Uterus (tissue), 3 donors: ENCODE measurements at regions not wholly inside any gene's neighbourhood (a gene's known extent, or its start where the extent isn't known, plus 50 kb on each side); places are given as distances from the start of the nearest gene placed in this dataset.

Source experiments
- DNase-seq, 2 donors: peaks; one replicate each; pipeline ENCODE4 v3.0.0-alpha.2; 2019 to 2020
- H3K27ac ChIP-seq, 2 donors: fragments of 200-600 bp; sonication (generic); 1 replicate in 1 of 2; 2 replicates in 1 of 2; pipeline ENCODE4 v1.5.1; 2016 to 2018
- H3K27me3 ChIP-seq, 2 donors: fragments of 200-600 bp; sonication (generic); one replicate each; pipeline ENCODE4 v1.5.1; 2018 to 2019; ENCODE audit warnings: control low read depth in 1 of 2
- H3K36me3 ChIP-seq, 2 donors: fragments of 200-600 bp; sonication (generic); one replicate each; pipeline ENCODE4 v1.5.1; 2019; ENCODE audit warnings: control low read depth in 1 of 2
- H3K4me1 ChIP-seq, 2 donors: fragments of 200-600 bp; sonication (generic); one replicate each; pipeline ENCODE4 v1.5.1; 2018 to 2019; ENCODE audit warnings: control low read depth in 1 of 2
- H3K4me3 ChIP-seq, 2 donors: fragments of 200-600 bp; sonication (generic); 1 replicate in 1 of 2; 2 replicates in 1 of 2; pipeline ENCODE4 v1.5.1; 2018 to 2019; ENCODE audit warnings: mild to moderate bottlenecking in 1 of 2
- H3K9me3 ChIP-seq, 2 donors: fragments of 200-600 bp; sonication (generic); one replicate each; pipeline ENCODE4 v1.5.1; 2019; ENCODE audit warnings: control low read depth in 1 of 2
- POLR2A ChIP-seq, 2 donors: fragments of 450-650 bp; IDR thresholded peaks; one replicate each; pipeline ENCODE4 v1.6.1; 2016; ENCODE audit warnings: antibody characterized with exemption in 2 of 2, mild to moderate bottlenecking in 1 of 2, moderate library complexity in 1 of 2
- intact Hi-C: fragments of 100-400 bp; cut with DNase I; formaldehyde crosslinking; loops from one replicate; pipeline ENCODE4 v1.15.1; 2023; ENCODE audit warnings: low total_unique reads
- TF ChIP-seq, protein P1 (sequence below), 4 experiments: fragments of 200-600 bp in 2 of 4; fragments of 450-650 bp in 2 of 4; sonication (generic) in 2 of 4; IDR thresholded peaks; one replicate each; pipeline ENCODE4 v1.5.1; 2016 to 2019; ENCODE audit warnings: antibody characterized with exemption in 4 of 4, mild to moderate bottlenecking in 2 of 4, moderate library complexity in 1 of 4
- donor health status: DM: yes; HTN: yes; CAD: no.

DNA sequence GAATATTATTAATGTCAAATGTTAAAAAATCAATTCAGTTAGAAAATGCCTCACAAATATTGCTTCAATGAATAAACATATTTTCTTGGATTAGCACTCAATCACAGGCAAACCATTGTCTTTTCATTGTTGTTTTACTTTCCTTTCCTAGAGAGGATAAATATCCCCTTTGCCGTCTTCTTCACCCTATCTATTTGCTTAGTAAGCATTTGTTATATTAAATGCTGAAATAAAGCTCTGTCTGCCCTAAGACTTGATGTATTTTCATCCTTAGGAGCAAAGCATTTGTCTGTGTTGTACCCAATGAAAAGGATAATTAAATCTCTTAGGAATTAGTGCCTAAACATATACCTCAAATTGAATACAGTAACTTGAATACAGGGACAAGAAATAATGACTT, 1071.2 kb upstream of the GYPC start:
- H3K27me3 ChIP-seq = no peaks in the 10 kb centered on the region

DNA sequence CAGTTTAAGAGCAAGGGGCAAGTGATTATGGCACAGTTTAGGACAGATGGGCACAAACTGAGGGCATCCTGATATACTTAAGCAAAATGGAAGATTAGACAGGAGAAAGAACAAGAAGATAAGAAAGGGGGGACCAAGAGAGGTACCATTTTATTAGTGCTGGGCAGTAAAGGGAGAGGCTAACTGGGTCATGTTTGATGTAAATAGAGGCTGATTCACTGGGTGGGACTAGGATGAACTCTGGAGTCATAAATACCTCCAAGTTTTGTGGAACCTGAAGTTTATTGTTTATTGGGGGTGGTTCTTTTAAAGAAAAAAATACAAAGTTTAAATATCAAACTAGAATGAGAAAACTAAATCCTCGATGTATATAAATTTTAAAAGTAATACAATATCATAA, 1067.2 kb upstream of the GYPC start:
- Histone ChIP-seq H3K36me3 (no peaks in the 10 kb centered on the region), H3K4me1 (no peaks in the 10 kb centered on the region), H3K27ac (no peak overlapping the region), H3K4me3 (no peak overlapping the region), H3K9me3 (no peaks in the 10 kb centered on the region), H3K27me3 (no peaks in the 10 kb centered on the region)
- no peak for TF ChIP-seq POLR2A (IDR thresholded peaks at IDR 0.05)
- TF ChIP-seq, protein P1, sequence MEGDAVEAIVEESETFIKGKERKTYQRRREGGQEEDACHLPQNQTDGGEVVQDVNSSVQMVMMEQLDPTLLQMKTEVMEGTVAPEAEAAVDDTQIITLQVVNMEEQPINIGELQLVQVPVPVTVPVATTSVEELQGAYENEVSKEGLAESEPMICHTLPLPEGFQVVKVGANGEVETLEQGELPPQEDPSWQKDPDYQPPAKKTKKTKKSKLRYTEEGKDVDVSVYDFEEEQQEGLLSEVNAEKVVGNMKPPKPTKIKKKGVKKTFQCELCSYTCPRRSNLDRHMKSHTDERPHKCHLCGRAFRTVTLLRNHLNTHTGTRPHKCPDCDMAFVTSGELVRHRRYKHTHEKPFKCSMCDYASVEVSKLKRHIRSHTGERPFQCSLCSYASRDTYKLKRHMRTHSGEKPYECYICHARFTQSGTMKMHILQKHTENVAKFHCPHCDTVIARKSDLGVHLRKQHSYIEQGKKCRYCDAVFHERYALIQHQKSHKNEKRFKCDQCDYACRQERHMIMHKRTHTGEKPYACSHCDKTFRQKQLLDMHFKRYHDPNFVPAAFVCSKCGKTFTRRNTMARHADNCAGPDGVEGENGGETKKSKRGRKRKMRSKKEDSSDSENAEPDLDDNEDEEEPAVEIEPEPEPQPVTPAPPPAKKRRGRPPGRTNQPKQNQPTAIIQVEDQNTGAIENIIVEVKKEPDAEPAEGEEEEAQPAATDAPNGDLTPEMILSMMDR (IDR thresholded peaks at IDR 0.05) = no peak
- DNase-seq = no peak
- intact Hi-C loops = no loop called here

More for the DNA sequence above, 1071.2 kb upstream of the GYPC start:
- Histone ChIP-seq H3K27ac (no peak overlapping the region), H3K9me3 (no peaks in the 10 kb centered on the region), H3K36me3 (no peaks in the 10 kb centered on the region), H3K4me3 (no peak overlapping the region), H3K4me1 (no peaks in the 10 kb centered on the region)
- intact Hi-C loops = no loop called here
- TF ChIP-seq, protein P1 (IDR thresholded peaks at IDR 0.05) = no peak
- no peak for TF ChIP-seq POLR2A (IDR thresholded peaks at IDR 0.05)
- no peak for DNase-seq

DNA sequence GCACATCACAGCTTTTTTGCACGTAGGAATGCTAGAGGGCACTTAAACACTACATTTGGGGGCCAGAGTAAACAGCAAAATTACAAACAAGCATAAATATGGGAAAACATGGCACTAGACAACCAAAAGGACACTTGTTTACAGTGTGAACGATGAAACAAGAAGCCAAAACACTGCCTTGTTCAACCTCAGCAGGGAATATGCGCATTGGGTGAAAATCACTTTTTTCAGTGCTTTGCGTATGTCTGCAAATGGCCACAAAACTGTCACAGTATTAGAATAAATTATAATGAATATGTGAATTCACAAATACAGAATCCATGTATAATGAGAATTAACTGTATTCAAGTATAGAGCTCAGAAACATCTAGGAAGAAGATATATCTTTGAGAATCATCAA, 1064.0 kb upstream of the GYPC start:
- no peak for DNase-seq
- no peaks in the 10 kb centered on the region for H3K4me1 ChIP-seq
- H3K9me3 ChIP-seq = no peaks in the 10 kb centered on the region
- no peaks in the 10 kb centered on the region for H3K36me3 ChIP-seq
- TF ChIP-seq POLR2A (IDR thresholded peaks at IDR 0.05) = no peak
- TF ChIP-seq, protein P1 (IDR thresholded peaks at IDR 0.05) = no peak
- H3K27me3 ChIP-seq = no peaks in the 10 kb centered on the region
- no peak overlapping the region for H3K27ac ChIP-seq
- intact Hi-C loops = no loop called here
- H3K4me3 ChIP-seq = no peak overlapping the region

DNA sequence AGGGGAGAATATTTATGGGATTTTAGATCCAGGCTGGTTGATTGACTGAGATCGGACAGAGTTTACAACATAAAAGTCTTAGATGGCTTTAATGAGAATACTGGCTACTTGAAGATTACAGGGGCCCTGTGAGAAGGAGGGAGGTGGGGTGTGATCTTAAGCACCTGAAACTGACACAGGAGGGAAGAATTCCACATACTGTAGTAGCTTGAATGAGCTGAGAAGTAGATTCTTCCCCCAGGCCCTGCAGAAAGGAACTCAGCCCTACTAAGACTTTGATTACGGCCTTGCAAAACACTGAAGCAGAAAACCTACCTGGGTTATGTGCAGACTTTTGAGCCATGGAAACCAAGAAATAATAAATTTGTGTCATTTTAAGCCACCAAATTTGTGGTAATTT, 1062.9 kb upstream of the GYPC start:
- Histone ChIP-seq H3K9me3 (no peaks in the 10 kb centered on the region), H3K27ac (no peak overlapping the region), H3K4me3 (no peak overlapping the region), H3K4me1 (no peaks in the 10 kb centered on the region), H3K36me3 (no peaks in the 10 kb centered on the region), H3K27me3 (no peaks in the 10 kb centered on the region)
- DNase-seq = no peak
- TF ChIP-seq, protein P1 (IDR thresholded peaks at IDR 0.05) = no peak
- TF ChIP-seq POLR2A (IDR thresholded peaks at IDR 0.05) = no peak
- intact Hi-C loops = no loop called here

DNA sequence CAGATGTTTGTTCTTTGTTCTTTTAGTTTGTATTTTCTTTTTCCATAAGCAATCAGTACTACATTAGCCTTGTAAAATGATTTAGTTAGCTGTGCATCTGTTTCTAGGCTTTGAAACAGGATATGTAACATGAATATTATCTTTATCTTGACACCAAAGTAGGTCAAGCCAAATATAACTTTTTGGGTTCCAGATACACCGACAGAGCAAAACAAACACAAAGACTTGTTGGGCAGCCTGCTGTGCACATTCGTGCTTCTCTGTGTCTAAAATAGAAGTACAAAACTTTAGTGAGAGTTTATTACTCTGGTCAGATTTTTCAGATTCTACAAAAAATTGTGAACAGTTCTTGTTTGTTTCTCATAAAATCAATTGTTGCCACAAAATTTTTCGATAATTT, 1059.3 kb upstream of the GYPC start:
- H3K27ac ChIP-seq = no peak overlapping the region
- TF ChIP-seq POLR2A (IDR thresholded peaks at IDR 0.05) = no peak
- TF ChIP-seq, protein P1 (IDR thresholded peaks at IDR 0.05) = no peak
- intact Hi-C loops = no loop called here
- no peak for DNase-seq
- H3K4me1 ChIP-seq = no peaks in the 10 kb centered on the region
- H3K27me3 ChIP-seq = no peaks in the 10 kb centered on the region
- H3K4me3 ChIP-seq = no peak overlapping the region
- H3K9me3 ChIP-seq = no peaks in the 10 kb centered on the region
- H3K36me3 ChIP-seq = no peaks in the 10 kb centered on the region
